ENCODE measurements at regions not wholly inside any gene's neighbourhood (a gene's known extent, or its start where the extent isn't known, plus 50 kb on each side); places are given as distances from the start of the nearest gene placed in this dataset.
A peak's percentile ranks its signal among the peaks of the same experiment; 100 is the strongest.

- Histone ChIP-seq H3K36me3 (ENCODE audit: control insufficient read depth, insufficient read depth, low read length) (no peaks in the 10 kb centered on the region), H3K4me1 (ENCODE audit: control insufficient read depth, insufficient read depth, low read length) (peaks cover 56% of the 10 kb centered on the region), H3K4me3 (ENCODE audit: low read depth in 2 of 2, low read length in 2 of 2) (no peak overlapping the region), H3K27me3 (ENCODE audit: control insufficient read depth, insufficient read depth, low read length) (no peaks in the 10 kb centered on the region), H3K27ac (ENCODE audit: low read length) (peak overlapping the region; percentile 98), H3K9me3 (ENCODE audit: control insufficient read depth, insufficient read depth, low read depth, low read length) (no peaks in the 10 kb centered on the region)
- POLR2A ChIA-PET: interaction anchor here (0.7 kb wide), 1 partner anchor 64 kb away, joined by 3 read pairs; no protein-coding TSS in a partner anchor
- no peak for ATAC-seq
- in situ Hi-C loops (cut with HindIII; ENCODE audit: low pct_unique_long_range_greater_than_20kb, low sequenced_read_pairs) (no loop called here), intact Hi-C loops (cut with micrococcal nuclease; ENCODE audit: unreplicated experiment) (no loop called here)
- TF ChIP-seq POLR2AphosphoS5 (IDR thresholded peaks at IDR 0.05; ENCODE audit: low read depth, low read length): no peak
- no peak for TF ChIP-seq CTCF (IDR thresholded peaks at IDR 0.05)
- no peak for TF ChIP-seq TCF7L2 (IDR thresholded peaks at IDR 0.05; ENCODE audit: low read depth, low read length)
- no peak for TF ChIP-seq SIN3A (IDR thresholded peaks at IDR 0.05; ENCODE audit: borderline replicate concordance, insufficient read depth, low read depth, low read length)
- TF ChIP-seq REST (IDR thresholded peaks at IDR 0.05; ENCODE audit: insufficient read depth in 1 of 2, low read depth in 2 of 2, low read length in 1 of 2): no peak
- CTCF ChIA-PET: no interaction called here
- DNase-seq (ENCODE audit: low read depth, low spot score): no peak
- BruUV-seq (replicated peaks): no TSS peak
Observed at GRCh38 chr15:88990185-88990679, 77.1 kb upstream of the MFGE8 start.

- ATAC-seq: no peak
- Histone ChIP-seq H3K9me3 (ENCODE audit: control insufficient read depth, insufficient read depth, low read depth, low read length) (no peaks in the 10 kb centered on the region), H3K27me3 (ENCODE audit: control insufficient read depth, insufficient read depth, low read length) (no peaks in the 10 kb centered on the region), H3K4me3 (ENCODE audit: low read depth in 2 of 2, low read length in 2 of 2) (no peak overlapping the region), H3K36me3 (ENCODE audit: control insufficient read depth, insufficient read depth, low read length) (no peaks in the 10 kb centered on the region), H3K27ac (ENCODE audit: low read length) (peak overlapping the region; percentile 98), H3K4me1 (ENCODE audit: control insufficient read depth, insufficient read depth, low read length) (peaks cover 45% of the 10 kb centered on the region)
- ChIA-PET CTCF (no interaction called here), POLR2A (interaction anchor here (0.7 kb wide), 1 partner anchor 100 kb away, joined by 4 read pairs; no protein-coding TSS in a partner anchor)
- in situ Hi-C loops (cut with HindIII; ENCODE audit: low pct_unique_long_range_greater_than_20kb, low sequenced_read_pairs): no loop called here
- intact Hi-C loops (cut with micrococcal nuclease; ENCODE audit: unreplicated experiment): no loop called here
- no peak for TF ChIP-seq CTCF (IDR thresholded peaks at IDR 0.05)
- no peak for TF ChIP-seq SIN3A (IDR thresholded peaks at IDR 0.05; ENCODE audit: borderline replicate concordance, insufficient read depth, low read depth, low read length)
- no peak for TF ChIP-seq TCF7L2 (IDR thresholded peaks at IDR 0.05; ENCODE audit: low read depth, low read length)
- no peak for TF ChIP-seq REST (IDR thresholded peaks at IDR 0.05; ENCODE audit: insufficient read depth in 1 of 2, low read depth in 2 of 2, low read length in 1 of 2)
- TF ChIP-seq POLR2AphosphoS5 (IDR thresholded peaks at IDR 0.05; ENCODE audit: low read depth, low read length): no peak
- BruUV-seq (replicated peaks): no TSS peak
- no peak for DNase-seq (ENCODE audit: low read depth, low spot score)
Observed at GRCh38 chr15:88992216-88992615, 79.0 kb upstream of the MFGE8 start.

Data from Panc1 (cell line).